ENCODE measurements at regions not wholly inside any gene's neighbourhood (a gene's known extent, or its start where the extent isn't known, plus 50 kb on each side); places are given as distances from the start of the nearest gene placed in this dataset.
"Not testable (repeated sequence)": the region's sequence is repeated elsewhere in the genome, so short reads cannot be mapped to it uniquely, and the experiment has no call there.

DNA sequence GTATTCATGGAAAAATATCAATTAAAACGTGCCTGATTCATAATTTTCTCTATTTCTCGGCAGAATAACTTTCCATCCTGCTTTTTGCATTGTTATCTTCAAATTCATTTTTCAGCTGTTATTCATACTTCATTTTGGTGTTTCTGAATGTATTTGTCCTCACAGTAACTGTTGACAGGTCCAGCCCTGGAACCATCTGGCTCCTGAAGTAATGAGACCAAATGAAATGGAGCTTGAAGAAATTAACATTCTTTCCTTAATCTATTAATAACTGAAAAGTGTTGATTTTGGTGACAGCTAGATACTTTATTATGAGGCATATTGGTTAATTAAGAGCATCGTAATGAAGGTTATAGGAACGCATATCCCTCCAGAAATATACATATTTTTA lies 257.0 kb upstream of the MINDY3 start:
- DNase-seq: no peak

DNA sequence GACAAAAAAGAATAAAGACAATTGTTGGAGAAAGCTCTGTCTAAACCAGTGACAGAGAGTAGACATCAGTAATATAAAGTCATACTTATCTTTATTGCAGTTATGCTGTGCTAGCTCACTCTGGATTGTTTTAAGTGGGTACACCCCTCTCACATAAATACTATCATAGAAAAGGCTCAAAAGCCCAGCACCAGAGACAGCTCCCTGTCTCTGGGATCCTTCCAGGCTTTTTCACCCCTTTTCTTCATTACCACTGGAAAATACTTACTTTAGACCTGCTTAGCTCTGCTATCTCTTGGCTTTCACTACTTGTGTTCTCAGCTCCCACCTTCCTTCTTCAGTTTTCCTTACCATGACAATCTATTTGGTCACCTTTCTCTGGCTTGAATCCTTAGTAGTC lies 259.1 kb upstream of the MINDY3 start:
- DNase-seq: no peak

DNA sequence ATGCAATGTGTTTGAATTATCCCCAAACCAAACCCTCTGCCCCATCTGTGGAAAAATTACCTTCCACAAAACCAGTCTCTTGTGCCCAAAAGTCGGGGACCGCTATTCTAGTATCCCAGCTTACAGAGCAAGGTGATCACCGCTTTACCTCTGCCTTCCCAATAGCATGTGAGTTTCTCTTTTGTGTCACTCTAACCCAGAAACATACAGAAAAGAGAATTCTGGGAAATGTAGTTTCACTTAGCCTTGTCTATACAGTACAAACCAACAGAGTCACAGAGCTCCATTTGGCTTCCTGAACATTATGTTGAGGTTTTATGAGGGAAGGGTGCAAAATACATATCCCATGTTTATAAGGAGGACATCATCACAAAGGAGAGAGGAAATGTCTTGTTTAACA lies 260.3 kb upstream of the MINDY3 start:
- no peak for DNase-seq

DNA sequence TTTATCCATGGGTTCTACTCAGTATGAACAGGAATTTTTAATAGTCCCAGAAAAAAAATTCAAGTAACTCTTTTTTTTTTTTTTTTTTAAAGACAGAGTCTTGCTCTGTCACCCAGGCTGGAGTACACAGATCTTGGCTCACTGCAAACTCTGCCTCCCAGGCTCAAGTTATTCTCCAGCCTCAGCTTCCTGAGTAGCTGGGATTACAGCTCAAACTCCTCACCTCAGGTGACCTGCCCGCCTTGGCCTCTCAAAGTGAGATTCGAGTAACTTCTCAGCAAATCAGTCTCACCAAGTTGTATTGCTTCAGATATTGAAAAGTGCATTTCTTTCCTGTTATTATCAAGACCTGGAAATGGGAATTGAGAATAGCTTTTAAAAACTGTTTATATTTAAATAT lies 281.2 kb upstream of the MINDY3 start:
- DNase-seq: no peak

DNA sequence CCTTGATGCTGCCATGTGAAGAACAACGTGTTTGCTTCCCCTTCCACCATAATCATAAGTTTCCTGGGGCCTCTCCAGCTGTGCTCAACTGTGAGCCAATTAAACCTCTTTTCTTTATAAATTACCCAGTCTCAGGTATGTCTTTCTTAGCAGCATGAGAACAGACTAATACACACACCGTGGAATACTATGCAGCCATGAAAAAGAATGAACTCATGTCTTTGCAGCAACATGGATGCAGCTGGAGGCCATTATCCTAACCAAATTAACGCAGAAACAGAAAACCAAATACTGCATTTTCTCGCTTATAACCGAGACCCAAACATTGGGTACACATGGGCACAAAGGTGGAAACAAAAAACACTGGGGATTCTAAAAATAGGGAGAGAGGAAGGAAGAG lies 286.7 kb upstream of the MINDY3 start:
- no peak for DNase-seq

DNA sequence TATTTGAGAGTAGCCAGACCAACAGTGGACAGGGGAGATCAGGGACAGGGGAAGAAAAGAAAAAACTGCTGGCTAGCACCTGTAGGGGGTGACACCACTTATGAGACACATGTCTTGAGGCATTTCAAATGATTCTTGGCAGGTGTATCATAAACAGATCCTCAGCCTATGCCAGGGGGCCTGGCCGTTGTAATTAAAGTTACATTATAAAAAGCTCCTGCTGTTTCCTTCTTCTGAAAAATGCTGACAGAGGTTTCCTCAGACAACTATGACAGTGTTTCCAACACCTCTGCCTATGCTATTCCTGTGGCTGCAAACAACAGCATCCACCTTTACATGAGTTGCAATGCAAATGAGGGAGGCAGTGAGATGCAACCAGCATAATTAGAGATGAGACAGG lies 281.0 kb upstream of the PTER start:
- no peak for DNase-seq

DNA sequence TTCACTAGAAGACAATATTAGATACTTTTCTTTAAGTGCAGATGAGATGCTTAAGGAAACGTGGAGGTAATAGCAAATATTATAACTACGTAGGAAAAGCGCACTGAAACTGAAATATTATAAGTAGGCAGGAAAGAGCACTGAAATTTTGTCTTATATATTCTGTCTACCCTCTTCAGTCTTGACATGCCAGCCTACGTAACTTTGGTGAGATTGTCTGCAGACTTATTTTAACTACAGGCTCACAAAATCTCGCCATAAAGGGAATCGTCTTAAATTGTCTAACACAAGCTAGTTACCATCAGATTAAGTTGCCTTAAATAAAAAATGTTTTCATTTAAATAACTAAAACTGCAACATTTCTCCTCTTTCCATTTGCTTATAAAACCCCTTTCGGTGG lies 280.1 kb upstream of the PTER start:
- DNase-seq: no peak

DNA sequence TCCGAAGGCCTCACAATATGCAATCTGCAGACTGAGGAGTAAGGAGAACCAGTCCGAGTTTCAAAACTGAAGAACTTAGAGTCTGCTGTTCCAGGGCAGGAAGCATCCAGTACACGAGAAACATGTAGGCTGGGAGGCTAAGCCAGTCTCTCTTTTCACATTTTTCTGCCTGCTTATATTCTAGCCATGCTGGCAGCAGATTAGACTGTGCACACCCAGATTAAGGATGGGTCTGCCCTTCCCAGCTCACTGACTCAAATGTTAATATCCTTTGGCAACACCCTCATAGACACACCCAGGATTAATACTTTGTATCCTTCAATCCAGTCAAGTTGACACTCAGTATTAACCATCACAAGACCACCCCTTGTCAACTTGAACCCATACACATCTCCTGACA lies 271.7 kb upstream of the PTER start:
- not testable (repeated sequence) for DNase-seq

DNA sequence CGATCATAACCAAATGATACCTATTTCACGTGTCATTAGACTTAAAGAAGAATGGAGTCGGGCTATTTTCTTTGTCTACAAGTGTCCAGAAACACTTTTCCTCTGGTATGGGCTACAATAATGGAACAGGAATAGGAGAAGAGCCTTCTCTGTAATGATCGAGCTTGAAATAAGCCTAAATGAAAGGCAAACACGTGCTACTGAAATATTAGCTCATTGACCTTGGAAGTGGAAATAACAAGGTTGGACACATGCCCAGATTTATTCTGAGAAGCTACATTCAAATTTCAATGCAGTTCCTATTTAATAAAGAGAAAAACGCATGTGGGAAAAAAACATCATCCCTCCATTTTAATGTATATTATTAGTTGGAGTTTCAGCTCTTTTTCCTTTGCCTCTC lies 254.7 kb upstream of the PTER start:
- DNase-seq: no peak

DNA sequence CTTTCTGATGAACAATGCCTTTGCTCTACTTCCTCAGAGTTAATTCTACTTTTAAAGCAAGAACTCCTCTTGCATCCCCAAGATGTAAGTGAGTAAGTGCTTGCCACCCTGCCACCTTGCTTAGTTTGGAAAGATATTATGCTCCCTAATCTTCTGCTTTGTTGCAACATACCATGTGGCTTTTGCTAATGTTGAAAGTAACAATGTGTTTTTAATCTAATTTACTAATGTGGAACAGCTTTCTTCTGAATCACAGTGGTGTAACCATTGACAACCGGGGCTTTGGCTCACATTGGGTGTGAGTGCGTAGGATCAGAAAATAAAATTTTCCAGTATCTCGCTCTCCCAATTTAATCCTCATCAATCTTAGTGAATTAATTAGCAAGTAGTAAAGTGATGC lies 254.1 kb upstream of the PTER start:
- DNase-seq: no peak

DNA sequence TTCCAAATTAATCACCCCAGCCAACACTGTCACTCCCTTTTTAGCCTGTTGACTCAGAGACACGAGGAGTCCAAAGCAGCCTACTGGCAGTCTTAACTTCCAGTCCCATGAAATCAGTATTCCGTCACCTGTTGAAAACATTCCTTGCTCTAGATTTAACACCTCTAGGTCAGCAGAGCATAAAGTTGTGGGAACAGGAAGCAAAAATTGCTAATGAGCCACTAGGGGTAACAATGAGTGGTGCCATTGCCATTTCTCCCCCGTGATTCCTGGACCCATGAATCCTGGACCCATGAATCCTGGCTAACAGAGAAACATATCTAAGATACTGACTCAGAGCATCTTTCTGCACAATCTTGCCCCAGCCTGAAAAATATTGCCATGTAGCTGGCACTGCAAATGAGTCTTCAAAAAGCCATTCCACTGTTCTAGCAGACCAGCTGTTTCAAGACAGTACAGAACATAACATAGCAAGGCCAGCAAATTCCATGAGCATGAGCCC lies 252.7 kb upstream of the PTER start:
- DNase-seq: no peak

DNA sequence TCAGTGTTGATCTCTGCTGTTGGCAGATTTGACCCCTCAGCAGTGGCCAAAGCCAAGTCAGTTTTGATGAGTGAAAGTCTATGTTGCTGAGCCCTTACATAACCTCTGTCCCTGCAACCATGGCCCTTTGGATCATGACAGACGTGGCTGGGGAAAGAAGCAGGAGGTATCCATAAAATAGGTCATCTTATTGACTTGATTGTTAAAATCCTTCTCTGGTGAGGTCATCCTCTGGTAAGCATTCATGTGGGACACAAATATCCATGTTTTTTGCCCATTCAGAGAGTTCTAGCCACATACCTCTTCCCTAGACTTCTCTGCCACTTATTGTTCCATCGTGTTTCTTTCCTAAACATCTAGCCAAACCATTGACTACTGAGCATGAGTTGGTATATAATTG lies 251.9 kb upstream of the PTER start:
- no peak for DNase-seq

DNA sequence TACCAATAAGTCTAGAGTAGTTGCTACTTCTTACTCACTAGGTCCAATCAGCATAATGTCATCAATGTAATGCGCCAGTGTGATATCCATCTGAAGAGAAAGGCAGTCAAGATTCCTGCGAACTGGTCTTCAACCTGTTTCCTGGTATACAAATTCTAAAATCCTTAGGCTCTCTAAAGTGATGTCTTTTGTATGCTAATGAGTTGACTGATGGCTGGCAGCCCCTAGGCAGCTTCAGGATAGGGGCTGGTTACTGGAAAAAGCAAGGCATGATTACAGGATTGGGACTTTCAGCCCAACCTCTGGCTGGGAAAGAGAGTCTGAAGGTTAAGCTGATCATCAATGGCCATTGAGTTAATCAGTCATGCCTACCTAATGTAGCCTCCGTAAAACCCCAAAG lies 250.2 kb upstream of the PTER start:
- DNase-seq: no peak

DNA sequence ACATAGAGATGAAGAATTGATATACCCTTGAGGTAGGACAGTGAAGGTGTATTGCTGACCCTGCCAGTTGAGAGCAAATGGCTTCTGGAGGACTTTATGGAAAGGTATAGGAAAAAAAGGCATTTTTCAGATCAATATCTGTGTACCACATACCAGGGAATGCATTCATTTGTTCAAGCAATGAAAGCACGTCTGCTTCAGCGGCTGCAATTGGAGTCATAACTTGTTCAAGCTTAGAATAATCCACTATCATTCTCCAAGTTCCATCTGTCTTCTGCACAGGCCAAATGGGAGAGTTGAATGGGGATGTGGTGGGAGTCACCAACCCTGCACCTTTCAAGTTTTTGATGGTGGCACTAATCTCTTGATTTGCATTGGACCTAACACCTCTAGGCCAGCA lies 249.6 kb upstream of the PTER start:
- no peak for DNase-seq

DNA sequence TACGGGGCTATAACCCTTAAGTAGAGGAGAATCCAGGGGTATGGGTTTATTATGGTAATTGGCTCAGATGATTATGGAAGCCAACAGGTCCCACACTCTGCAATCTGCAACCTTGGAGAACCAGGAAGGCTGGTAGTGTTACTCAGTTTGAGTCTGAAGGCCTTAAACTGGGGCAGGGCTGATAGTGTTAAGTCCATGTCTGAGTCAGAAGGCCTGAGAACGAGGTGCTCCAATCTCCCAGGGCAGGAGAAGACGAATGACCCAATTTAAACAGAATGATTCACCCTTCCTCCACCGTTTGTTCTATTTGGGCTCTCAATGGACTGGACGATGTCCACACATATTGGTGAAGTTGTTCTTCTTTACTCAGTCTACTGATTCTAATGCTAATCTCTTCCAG lies 244.5 kb upstream of the PTER start:
- DNase-seq: no peak

DNA sequence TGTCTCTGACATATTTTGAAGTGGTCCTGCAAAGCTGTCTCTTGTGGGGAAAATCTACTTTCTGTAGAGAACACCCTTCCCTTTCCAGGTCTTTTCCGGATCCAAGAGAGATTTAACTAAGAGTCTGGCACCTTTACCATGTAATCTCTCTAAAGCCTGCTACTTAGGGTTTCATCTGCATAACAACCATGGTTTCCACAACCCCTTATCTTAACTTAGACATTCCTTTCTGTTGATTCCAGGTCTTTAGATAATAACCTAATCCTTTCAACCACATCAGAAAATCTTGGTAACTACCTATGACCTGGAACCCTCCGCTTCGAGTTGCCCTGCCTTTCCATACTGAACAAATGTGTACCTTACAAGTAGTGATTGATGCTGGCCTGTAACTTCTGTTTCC lies 243.6 kb upstream of the PTER start:
- no peak for DNase-seq

DNA sequence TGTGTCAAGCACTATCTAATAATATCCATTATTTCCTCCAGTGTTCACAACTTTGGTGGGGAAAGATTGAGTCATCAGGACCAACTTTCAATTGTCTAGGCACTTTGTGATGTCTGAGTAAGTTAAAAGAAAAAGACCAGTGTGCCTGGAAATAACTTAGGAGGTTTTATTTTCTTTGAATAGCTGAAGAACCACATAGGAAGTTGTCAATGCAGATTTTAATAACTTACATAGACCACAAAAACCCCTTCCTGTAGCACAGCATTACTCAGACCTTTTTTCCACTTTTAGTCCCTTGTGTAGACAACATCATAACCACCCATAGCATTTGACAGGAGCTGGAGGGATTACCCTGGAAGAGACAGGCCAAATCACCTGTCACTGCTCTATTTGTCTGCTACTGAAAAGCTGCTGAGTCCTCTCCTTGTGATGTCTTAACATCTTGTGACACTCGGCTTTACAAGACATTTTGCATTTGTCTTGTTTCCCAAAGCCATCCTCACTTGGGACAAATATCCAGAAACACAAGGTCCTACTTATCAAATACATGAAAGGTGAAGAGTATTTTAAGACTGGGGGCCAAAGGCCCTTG lies 241.5 kb upstream of the PTER start:
- DNase-seq: no peak

DNA sequence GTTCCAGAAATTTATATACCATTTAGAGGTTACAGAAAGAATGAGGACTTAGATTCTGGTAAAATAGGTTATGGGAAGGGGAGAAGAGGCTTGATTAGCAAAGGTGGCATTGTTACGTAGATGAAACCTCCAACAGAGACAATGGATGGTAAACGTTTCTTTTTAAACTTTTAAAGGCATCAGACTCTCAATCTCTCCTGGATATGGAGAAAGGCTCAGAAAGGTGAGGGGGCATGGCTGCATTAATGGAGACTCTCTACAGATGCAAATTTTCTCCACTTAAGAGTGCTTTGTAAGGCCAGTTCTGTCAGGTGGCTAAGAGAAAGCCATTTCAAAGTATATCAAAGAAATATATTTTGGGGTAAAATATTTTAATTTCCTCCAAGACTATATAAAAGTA lies 240.9 kb upstream of the PTER start:
- DNase-seq: no peak

DNA sequence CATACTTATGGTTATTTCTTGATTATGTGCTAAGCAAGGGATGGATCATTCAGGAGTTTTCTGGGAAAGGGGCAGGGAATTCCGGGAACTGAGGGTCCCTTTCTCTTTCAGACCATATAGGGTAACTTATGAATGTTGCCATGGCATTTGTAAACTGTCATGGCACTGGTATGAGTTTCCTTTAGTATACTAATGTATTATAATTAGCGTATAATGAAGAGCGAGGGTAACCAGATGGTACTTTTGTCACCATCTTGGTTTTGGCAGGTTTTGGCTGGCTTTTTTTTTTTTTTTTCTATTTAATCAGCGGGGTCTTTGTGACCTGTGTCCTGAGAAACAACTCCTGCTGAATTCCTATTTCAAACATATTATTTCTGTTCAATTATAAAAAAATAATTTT lies 237.6 kb upstream of the PTER start:
- no peak for DNase-seq

DNA sequence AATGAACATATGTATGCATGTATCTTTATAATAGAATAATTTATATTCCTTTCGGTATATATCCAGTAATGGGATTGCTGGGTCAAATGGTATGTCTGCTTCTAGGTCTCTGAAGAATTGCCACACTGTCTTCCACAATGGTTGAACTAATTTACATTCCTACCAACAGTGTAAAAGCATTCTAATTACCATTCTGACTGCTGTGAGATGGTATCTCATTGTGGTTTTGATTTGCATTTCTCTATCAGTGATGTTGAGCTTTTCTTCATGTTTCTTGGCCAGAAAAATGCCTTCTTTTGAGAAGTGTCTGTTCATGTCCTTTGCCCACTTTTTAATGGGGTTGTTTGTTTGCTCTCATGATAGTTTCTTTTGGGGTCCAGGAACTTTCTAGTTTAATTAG lies 213.2 kb upstream of the PTER start:
- not testable (repeated sequence) for DNase-seq

DNA sequence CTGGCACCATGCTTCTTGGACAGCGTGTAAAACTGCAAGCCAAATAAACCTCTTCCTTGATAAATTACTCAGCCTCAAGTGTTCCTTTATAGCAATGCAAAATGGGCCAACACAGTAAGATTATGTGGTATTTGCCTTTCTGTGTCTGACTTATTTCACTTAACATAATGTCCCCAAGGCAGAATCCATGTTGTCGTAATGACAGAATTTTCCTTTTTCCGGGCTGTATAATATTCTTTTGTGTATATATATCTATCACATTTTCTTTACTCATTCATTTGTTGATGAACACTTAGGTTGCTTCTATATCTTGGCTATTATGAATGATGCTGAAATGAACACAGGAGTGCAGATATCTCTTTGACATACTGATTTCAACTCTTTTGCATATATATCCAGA lies 209.1 kb upstream of the PTER start:
- no peak for DNase-seq

DNA sequence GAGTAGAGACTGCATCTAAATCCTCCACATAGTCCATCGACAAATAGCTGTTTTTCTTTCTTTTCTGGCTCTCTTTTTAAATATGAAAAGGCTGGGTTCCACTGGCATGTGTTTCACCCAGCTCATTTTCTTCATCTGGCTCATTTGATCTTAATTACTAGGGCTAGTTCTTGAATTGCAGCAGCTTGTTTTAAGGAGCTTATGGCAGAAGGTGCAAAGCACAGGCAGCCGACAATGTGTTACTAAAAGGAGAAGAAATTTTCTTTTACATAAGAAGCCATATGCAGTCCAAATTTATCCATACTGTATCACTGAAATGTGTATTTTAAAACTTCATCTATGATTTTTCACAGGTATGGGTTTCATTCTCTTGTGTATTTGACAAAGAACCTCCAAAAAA lies 205.6 kb upstream of the PTER start:
- DNase-seq: no peak

DNA sequence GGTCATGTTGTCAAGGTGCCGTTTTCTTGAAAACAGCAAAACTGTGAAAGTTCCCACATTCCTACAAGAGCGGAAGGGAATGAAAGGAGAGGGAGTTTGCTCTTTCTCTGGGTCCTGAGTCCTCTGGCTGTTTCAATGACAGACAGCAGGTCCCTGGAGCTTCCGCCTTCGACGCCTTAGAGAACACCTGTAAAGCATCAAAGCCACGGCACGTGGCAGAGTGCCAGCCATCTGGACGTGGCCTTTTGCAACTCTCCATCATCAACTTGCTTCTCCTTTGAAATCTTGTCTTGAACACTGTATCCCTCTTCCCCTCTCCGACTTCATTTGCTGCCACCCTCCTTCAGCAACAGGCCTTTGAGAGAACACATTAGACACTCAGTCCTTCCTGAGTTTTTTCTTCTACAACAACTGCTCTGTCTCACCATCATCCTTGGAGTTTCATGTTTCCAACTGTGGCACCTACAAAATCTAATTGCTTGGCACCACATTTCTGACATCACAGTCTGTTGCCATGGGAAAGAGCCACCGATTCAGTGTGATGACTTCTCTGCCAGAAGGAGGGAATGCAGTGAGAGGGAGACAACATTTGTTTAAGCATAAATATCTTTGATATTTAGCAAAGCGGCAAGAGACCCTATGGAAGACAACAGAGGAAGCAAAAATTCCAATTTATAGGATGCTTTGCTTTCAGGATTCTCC lies 204.9 kb upstream of the PTER start:
- DNase-seq: no peak

DNA sequence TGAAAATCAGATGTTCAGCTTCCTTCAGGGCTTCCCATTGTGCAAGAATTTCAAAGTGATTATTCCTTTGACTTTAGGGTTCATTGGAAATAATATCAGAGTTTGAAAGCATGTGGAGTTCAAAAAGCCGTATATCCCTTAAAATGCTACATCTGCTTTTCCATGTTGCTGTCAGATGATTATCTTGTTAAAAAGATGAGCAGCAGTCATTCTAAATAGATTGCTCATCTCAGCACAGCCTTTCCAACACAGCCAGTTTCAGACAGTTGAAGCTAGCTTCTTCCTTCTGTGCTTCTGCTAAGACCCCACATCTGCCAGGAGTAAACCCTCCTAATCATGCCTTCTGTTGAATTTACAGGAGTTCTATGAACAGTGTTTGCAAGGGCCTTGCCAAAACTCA lies 204.4 kb upstream of the PTER start:
- DNase-seq: no peak

DNA sequence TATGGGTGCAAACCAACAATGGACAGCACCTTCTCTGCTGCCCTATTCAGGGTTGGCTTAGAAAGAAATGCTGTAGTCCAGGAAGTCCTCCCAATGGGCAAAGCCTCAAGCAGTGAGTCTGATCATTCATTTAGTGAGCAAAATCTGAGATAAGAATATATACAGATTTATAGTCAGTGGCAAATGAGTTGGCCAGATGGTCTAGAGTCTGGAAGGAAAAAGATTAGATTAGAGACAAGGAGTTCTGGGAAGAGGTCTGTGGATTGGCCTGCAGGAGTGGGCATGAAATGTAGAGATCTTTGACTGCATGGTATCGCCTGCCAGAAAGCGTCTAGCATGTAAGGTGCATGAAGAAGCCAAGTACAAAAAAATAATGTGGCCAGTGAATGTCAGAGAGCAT lies 201.9 kb upstream of the PTER start:
- DNase-seq: no peak

Measured in hindlimb muscle (tissue), 1 donor.